Neural cell (in vitro differentiated cells): ENCODE measurements at regions not wholly inside any gene's neighbourhood (a gene's known extent, or its start where the extent isn't known, plus 50 kb on each side); places are given as distances from the start of the nearest gene placed in this dataset.

Experiments used
- H2AFZ ChIP-seq: fragments of 200-600, 300-800 bp; sonication (generic), shearing (Covaris generic); 2 replicates; pipeline ENCODE4 v1.6.0; 2014; ENCODE audit warnings: low read depth, mild to moderate bottlenecking, antibody characterized with exemption, low read length, moderate library complexity
- H3F3A ChIP-seq: fragments of 200-600 bp; shearing (Covaris generic); 2 replicates; pipeline ENCODE4 v1.6.1; 2016; ENCODE audit warnings: mild to moderate bottlenecking, moderate library complexity, mixed read lengths, antibody characterized with exemption, low read length; ENCODE audit not compliant: insufficient read depth, poor library complexity, severe bottlenecking
- H3K27ac ChIP-seq: fragments of 200-600, 300-800 bp; sonication (generic), shearing (Covaris generic); 2 replicates; pipeline ENCODE4 v1.5.1; 2014; ENCODE audit warnings: mild to moderate bottlenecking, low read length, moderate library complexity
- H3K27me3 ChIP-seq: fragments of 300-800, 200-600 bp; sonication (generic), shearing (Covaris generic); 2 replicates; pipeline ENCODE4 v1.6.0; 2014; ENCODE audit warnings: mild to moderate bottlenecking, low read depth, low read length, moderate library complexity; ENCODE audit not compliant: insufficient read depth
- H3K36me3 ChIP-seq: fragments of 300-800, 200-600 bp; sonication (generic), shearing (Covaris generic); 2 replicates; pipeline ENCODE4 v1.5.1; 2014; ENCODE audit warnings: mild to moderate bottlenecking, antibody characterized with exemption, low read length, moderate library complexity; ENCODE audit not compliant: insufficient read depth
- H3K4me2 ChIP-seq: fragments of 300-800, 200-600 bp; sonication (generic), shearing (Covaris generic); 2 replicates; pipeline ENCODE4 v1.6.0; 2014; ENCODE audit warnings: mild to moderate bottlenecking, low read length
- H3K4me3 ChIP-seq: fragments of 300-800, 200-600 bp; sonication (generic), shearing (Covaris generic); 2 replicates; pipeline ENCODE4 v1.5.1; 2014; ENCODE audit warnings: mild to moderate bottlenecking, low read length, moderate library complexity
- H3K79me2 ChIP-seq: fragments of 200-600 bp; shearing (Covaris generic); replicated peaks from 2 replicates; pipeline ENCODE4 v1.6.0; 2014; ENCODE audit warnings: mild to moderate bottlenecking, low read length, moderate library complexity; ENCODE audit not compliant: insufficient read depth
- H3K9ac ChIP-seq: fragments of 300-800, 200-600 bp; sonication (generic), shearing (Covaris generic); 2 replicates; pipeline ENCODE4 v1.6.1; 2016; ENCODE audit warnings: mild to moderate bottlenecking, low read length, mixed read lengths
- H3K9me2 ChIP-seq: fragments of 200-600 bp; shearing (Covaris generic); 2 replicates; pipeline ENCODE4 v1.6.1; 2016; ENCODE audit warnings: mild to moderate bottlenecking, low read length, mixed read lengths; ENCODE audit not compliant: insufficient read depth
- H3K9me3 ChIP-seq: fragments of 200-600, 300-800 bp; sonication (generic), shearing (Covaris generic); 2 replicates; pipeline ENCODE4 v1.6.1; 2016; ENCODE audit warnings: mild to moderate bottlenecking, mixed run types, low read length, moderate library complexity, mixed read lengths
- H4K20me1 ChIP-seq: fragments of 200-600 bp; shearing (Covaris generic); 2 replicates; pipeline ENCODE4 v1.6.1; 2016; ENCODE audit warnings: mild to moderate bottlenecking, mixed run types; ENCODE audit not compliant: insufficient read depth
- CTCF ChIP-seq: fragments of 450-650 bp; IDR thresholded peaks from 2 replicates; pipeline ENCODE4 v1.5.1; 2014; ENCODE audit warnings: antibody characterized with exemption, mild to moderate bottlenecking, moderate library complexity; ENCODE audit not compliant: poor library complexity, severe bottlenecking
- EP300 ChIP-seq: fragments of 450-650 bp; conservative IDR thresholded peaks from 2 replicates; pipeline ENCODE4 v1.6.1; 2014; ENCODE audit warnings: antibody characterized with exemption, mild to moderate bottlenecking, moderate library complexity; ENCODE audit not compliant: poor library complexity, severe bottlenecking
- EZH2 ChIP-seq: fragments of 200-600, 300-800 bp; shearing (Covaris generic), sonication (generic); IDR thresholded peaks from 2 replicates; pipeline ENCODE4 v1.6.1; 2014; ENCODE audit warnings: antibody characterized with exemption, low read length, borderline replicate concordance, mild to moderate bottlenecking; ENCODE audit not compliant: insufficient read depth, poor library complexity, severe bottlenecking
- MXI1 ChIP-seq: fragments of 450-650 bp; conservative IDR thresholded peaks from 2 replicates; pipeline ENCODE4 v1.6.1; 2014; ENCODE audit warnings: antibody characterized with exemption, mild to moderate bottlenecking; ENCODE audit not compliant: poor library complexity, severe bottlenecking
- POLR2AphosphoS5 ChIP-seq: IDR thresholded peaks from 2 replicates; pipeline ENCODE4 v1.6.1; 2012
- RAD21 ChIP-seq: fragments of 450-650 bp; conservative IDR thresholded peaks from 2 replicates; pipeline ENCODE4 v1.6.1; 2014; ENCODE audit warnings: antibody characterized with exemption, mild to moderate bottlenecking, moderate library complexity
- REST ChIP-seq: IDR thresholded peaks from 2 replicates; pipeline ENCODE4 v1.6.1; 2012; ENCODE audit warnings: borderline replicate concordance
- SMC3 ChIP-seq: fragments of 450-650 bp; conservative IDR thresholded peaks from 2 replicates; pipeline ENCODE4 v1.6.1; 2014; ENCODE audit warnings: antibody characterized with exemption, mild to moderate bottlenecking, moderate library complexity; ENCODE audit not compliant: poor library complexity
- TAF1 ChIP-seq: IDR thresholded peaks from 2 replicates; pipeline ENCODE4 v1.6.1; 2012; ENCODE audit warnings: low read depth

- Histone ChIP-seq H3F3A (no peaks in the 10 kb centered on the region), H3K9me3 (peaks cover 5% of the 10 kb centered on the region), H3K79me2 (no peaks in the 10 kb centered on the region), H3K9ac (no peak overlapping the region), H3K9me2 (no peaks in the 10 kb centered on the region), H2AFZ (no peak overlapping the region), H3K4me3 (no peak overlapping the region), H3K27me3 (no peaks in the 10 kb centered on the region), H3K36me3 (no peaks in the 10 kb centered on the region), H3K4me2 (no peak overlapping the region), H3K27ac (no peak overlapping the region), H4K20me1 (no peaks in the 10 kb centered on the region)
- TF ChIP-seq SMC3 (no peak), CTCF (no peak), MXI1 (no peak), REST (no peak), TAF1 (no peak), EP300 (no peak), EZH2 (no peak), RAD21 (no peak), POLR2AphosphoS5 (no peak)
These were observed 82.8 kb upstream of the ZNF254 start for GRCh38 chr19:24004166-24004565.

DNA sequence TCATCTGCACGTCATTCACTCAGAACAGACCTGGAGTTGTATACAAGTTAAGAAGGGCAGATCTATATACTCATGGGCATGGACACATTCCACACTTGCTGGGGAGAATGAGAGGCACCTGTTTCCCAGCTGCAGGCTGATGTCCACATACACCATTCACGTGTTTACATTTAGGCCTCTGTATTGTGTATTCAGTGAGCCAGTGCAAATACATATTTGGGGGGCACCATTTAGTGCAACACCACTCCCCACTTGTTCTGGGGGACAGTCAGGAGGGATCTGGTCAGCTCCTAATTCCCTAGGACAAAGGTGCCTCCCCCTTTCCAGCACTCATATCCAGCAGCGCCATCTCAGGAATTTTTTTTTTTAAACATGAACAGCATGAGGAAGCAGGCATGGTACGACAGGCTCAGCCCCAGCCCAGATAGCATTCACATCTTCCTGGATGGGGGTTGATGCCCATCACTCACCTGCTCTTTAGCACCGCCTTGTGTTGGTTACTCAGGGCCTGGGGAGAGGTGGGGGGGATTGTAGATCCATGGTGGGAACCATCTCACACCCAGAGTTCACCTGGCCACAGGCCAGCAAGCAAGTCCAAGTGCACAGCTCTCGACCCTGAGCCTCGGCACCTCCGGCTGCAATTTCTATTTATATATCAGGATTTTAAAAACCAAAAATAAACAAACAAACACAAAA lies 56.9 kb upstream of the ZNF254 start:
- no peaks in the 10 kb centered on the region for H3K27me3 ChIP-seq
- no peaks in the 10 kb centered on the region for H4K20me1 ChIP-seq
- H3K9me2 ChIP-seq, result no peaks in the 10 kb centered on the region
- no peak for TF ChIP-seq CTCF
- H3K79me2 ChIP-seq, result peaks cover 13% of the 10 kb centered on the region
- H3K27ac ChIP-seq, result no peak overlapping the region
- no peaks in the 10 kb centered on the region for H3F3A ChIP-seq
- H2AFZ ChIP-seq, result no peak overlapping the region
- no peak overlapping the region for H3K4me3 ChIP-seq
- H3K9me3 ChIP-seq, result no peaks in the 10 kb centered on the region
- no peak overlapping the region for H3K4me2 ChIP-seq
- no peaks in the 10 kb centered on the region for H3K36me3 ChIP-seq
- no peak overlapping the region for H3K9ac ChIP-seq
